MM.1S (cell line): ENCODE measurements at regions not wholly inside any gene's neighbourhood (a gene's known extent, or its start where the extent isn't known, plus 50 kb on each side); places are given as distances from the start of the nearest gene placed in this dataset.
"Not testable (repeated sequence)": the region's sequence is repeated elsewhere in the genome, so short reads cannot be mapped to it uniquely, and the experiment has no call there.

Source experiments
- DNase-seq: peaks from one replicate; pipeline ENCODE4 v3.0.0-alpha.2; 2015
- H2AFZ ChIP-seq: fragments of 300-600 bp; sonication (generic); 2 replicates; pipeline ENCODE4 v1.6.0; 2016; ENCODE audit warnings: antibody characterized with exemption, low read length
- H3F3A ChIP-seq: fragments of 300-600 bp; sonication (generic); 2 replicates; pipeline ENCODE4 v1.6.1; 2016; ENCODE audit warnings: mild to moderate bottlenecking, antibody characterized with exemption, low read length, moderate library complexity, mixed read lengths; ENCODE audit not compliant: insufficient read depth
- H3K27ac ChIP-seq: fragments of 300-600 bp; sonication (generic); 2 replicates; pipeline ENCODE4 v1.5.1; 2016; ENCODE audit warnings: mild to moderate bottlenecking, low read length
- H3K27me3 ChIP-seq: fragments of 300-600 bp; sonication (generic); replicated peaks from 2 replicates; pipeline ENCODE4 v1.6.0; 2016; ENCODE audit warnings: low read length; ENCODE audit not compliant: insufficient read depth
- H3K36me3 ChIP-seq: fragments of 300-600 bp; sonication (generic); replicated peaks from 2 replicates; pipeline ENCODE4 v1.6.1; 2016; ENCODE audit warnings: mild to moderate bottlenecking, low read length, mixed read lengths; ENCODE audit not compliant: insufficient read depth
- H3K4me1 ChIP-seq: fragments of 300-600 bp; sonication (generic); 2 replicates; pipeline ENCODE4 v1.6.1; 2016; ENCODE audit warnings: low read length, mixed read lengths
- H3K4me2 ChIP-seq: fragments of 300-600 bp; sonication (generic); 2 replicates; pipeline ENCODE4 v1.6.0; 2016; ENCODE audit warnings: low read depth, low read length
- H3K4me3 ChIP-seq: fragments of 300-600 bp; sonication (generic); 2 replicates; pipeline ENCODE4 v1.5.1; 2016; ENCODE audit warnings: low read length, mixed read lengths
- H3K79me2 ChIP-seq: fragments of 300-600 bp; sonication (generic); 2 replicates; pipeline ENCODE4 v1.6.1; 2016; ENCODE audit warnings: mixed run types, low read length, mixed read lengths
- H3K9ac ChIP-seq: fragments of 300-600 bp; sonication (generic); 2 replicates; pipeline ENCODE4 v1.6.1; 2016; ENCODE audit warnings: low read length, mixed read lengths
- H3K9me2 ChIP-seq: fragments of 300-600 bp; sonication (generic); replicated peaks from 2 replicates; pipeline ENCODE4 v1.6.1; 2016; ENCODE audit warnings: mild to moderate bottlenecking, low read length, mixed read lengths; ENCODE audit not compliant: insufficient read depth
- H3K9me3 ChIP-seq: fragments of 300-600 bp; sonication (generic); replicated peaks from 2 replicates; pipeline ENCODE4 v1.6.1; 2016; ENCODE audit warnings: mild to moderate bottlenecking, low read length, mixed read lengths; ENCODE audit not compliant: insufficient read depth
- H4K20me1 ChIP-seq: fragments of 300-600 bp; sonication (generic); 2 replicates; pipeline ENCODE4 v1.6.1; 2016; ENCODE audit warnings: mild to moderate bottlenecking, low read length, moderate library complexity, mixed read lengths; ENCODE audit not compliant: insufficient read depth
- CTCF ChIP-seq: fragments of 300-600 bp; sonication (generic); IDR thresholded peaks from 2 replicates; pipeline ENCODE4 v1.5.1; 2016; ENCODE audit warnings: antibody characterized with exemption, low read length, mixed read lengths
- EZH2 ChIP-seq: fragments of 300-600 bp; sonication (generic); optimal IDR thresholded peaks from 2 replicates; pipeline ENCODE3; 2017; ENCODE audit warnings: low read depth, mild to moderate bottlenecking, antibody characterized with exemption, low read length, mixed read lengths
- EZH2phosphoT487 ChIP-seq: fragments of 300-600 bp; sonication (generic); IDR thresholded peaks from 2 replicates; pipeline ENCODE4 v1.6.1; 2018; ENCODE audit warnings: antibody characterized with exemption, low read length

GRCh38 chr4:34972189-34972588, 1272.1 kb downstream of the ARAP2 start:
- no peak for DNase-seq
- no peaks in the 10 kb centered on the region for H3K9me3 ChIP-seq
- no peak overlapping the region for H3K27ac ChIP-seq
- H3K27me3 ChIP-seq = no peaks in the 10 kb centered on the region
- no peak overlapping the region for H3K9ac ChIP-seq
- no peak overlapping the region for H2AFZ ChIP-seq
- no peaks in the 10 kb centered on the region for H3K4me1 ChIP-seq
- no peak overlapping the region for H3K4me3 ChIP-seq
- no peaks in the 10 kb centered on the region for H4K20me1 ChIP-seq
- no peaks in the 10 kb centered on the region for H3F3A ChIP-seq
- H3K9me2 ChIP-seq = no peaks in the 10 kb centered on the region
- no peak for TF ChIP-seq CTCF
- no peak for TF ChIP-seq EZH2
- TF ChIP-seq EZH2phosphoT487 = no peak
- H3K79me2 ChIP-seq = no peaks in the 10 kb centered on the region
- no peaks in the 10 kb centered on the region for H3K36me3 ChIP-seq
- H3K4me2 ChIP-seq = no peak overlapping the region

GRCh38 chr4:34973650-34974312, 1270.5 kb downstream of the ARAP2 start:
- Histone ChIP-seq H3K4me2 (no peak overlapping the region), H3K27me3 (no peaks in the 10 kb centered on the region), H3K4me1 (no peaks in the 10 kb centered on the region), H2AFZ (no peak overlapping the region), H3K79me2 (no peaks in the 10 kb centered on the region), H4K20me1 (no peaks in the 10 kb centered on the region), H3K9me3 (no peaks in the 10 kb centered on the region), H3K9me2 (no peaks in the 10 kb centered on the region), H3K9ac (no peak overlapping the region), H3K36me3 (no peaks in the 10 kb centered on the region), H3K27ac (no peak overlapping the region), H3K4me3 (no peak overlapping the region), H3F3A (no peaks in the 10 kb centered on the region)
- no peak for TF ChIP-seq EZH2phosphoT487
- no peak for TF ChIP-seq EZH2
- TF ChIP-seq CTCF = no peak
- DNase-seq = no peak

- Histone ChIP-seq H2AFZ (no peak overlapping the region), H3K9me3 (no peaks in the 10 kb centered on the region), H3K4me2 (no peak overlapping the region), H4K20me1 (no peaks in the 10 kb centered on the region), H3K4me1 (no peaks in the 10 kb centered on the region), H3K9ac (no peak overlapping the region), H3K79me2 (no peaks in the 10 kb centered on the region), H3K27ac (no peak overlapping the region), H3K36me3 (no peaks in the 10 kb centered on the region), H3K4me3 (no peak overlapping the region), H3K27me3 (no peaks in the 10 kb centered on the region), H3F3A (no peaks in the 10 kb centered on the region), H3K9me2 (no peaks in the 10 kb centered on the region)
- no peak for DNase-seq
- TF ChIP-seq CTCF (no peak), EZH2 (no peak)
These were observed 1270.0 kb downstream of the ARAP2 start for GRCh38 chr4:34974313-34974680.

GRCh38 chr4:35021222-35021621, 1223.1 kb downstream of the ARAP2 start:
- H3K9me3 ChIP-seq, H4K20me1 ChIP-seq, H3F3A ChIP-seq, H3K4me3 ChIP-seq, H3K4me2 ChIP-seq, H3K36me3 ChIP-seq, H3K79me2 ChIP-seq, H3K9ac ChIP-seq, H2AFZ ChIP-seq, H3K9me2 ChIP-seq, H3K27ac ChIP-seq, H3K27me3 ChIP-seq, H3K4me1 ChIP-seq, DNase-seq: not testable (repeated sequence)
